ENCODE measurements at regions not wholly inside any gene's neighbourhood (a gene's known extent, or its start where the extent isn't known, plus 50 kb on each side); places are given as distances from the start of the nearest gene placed in this dataset.
A peak's percentile ranks its signal among the peaks of the same experiment; 100 is the strongest.
"Not testable (repeated sequence)": the region's sequence is repeated elsewhere in the genome, so short reads cannot be mapped to it uniquely, and the experiment has no call there.

DNA sequence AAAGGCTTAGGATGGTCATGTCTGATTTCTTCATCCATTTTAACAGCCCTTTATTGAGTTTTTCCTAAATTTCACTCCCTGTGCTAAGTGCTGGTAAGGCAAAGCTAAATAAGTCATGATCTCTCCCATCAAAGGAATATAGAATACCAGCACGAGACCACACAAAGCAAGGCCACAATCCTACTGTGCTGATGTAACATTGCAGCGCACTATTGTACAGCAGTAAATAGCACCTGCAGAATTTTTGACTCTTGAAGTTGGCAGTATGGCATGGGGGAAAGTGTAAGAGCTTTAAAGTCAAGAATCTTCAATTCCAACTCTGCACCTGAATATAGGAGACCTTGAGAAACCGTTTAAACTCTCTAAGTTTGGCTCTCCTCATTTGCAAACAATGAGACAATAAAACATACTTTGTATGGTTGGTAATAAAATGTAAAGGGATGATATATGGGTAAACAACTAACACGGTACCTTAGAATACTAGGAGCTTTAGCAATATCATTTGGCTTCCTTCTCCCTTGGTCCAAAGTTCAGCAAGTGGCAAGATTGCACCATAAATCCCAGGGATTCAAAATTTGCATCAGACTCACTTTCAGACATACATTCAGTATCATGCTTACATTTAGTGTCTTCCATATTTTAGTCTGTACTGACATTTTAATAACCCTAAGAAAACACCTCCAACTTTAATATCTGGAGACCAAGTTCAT, 132.9 kb upstream of the PRDX6 start:
- no peak overlapping the region for H3K27ac Mint-ChIP-seq
- no peaks in the 10 kb centered on the region for H3K27me3 Mint-ChIP-seq (ENCODE audit: low read depth, poor library complexity)
- TF ChIP-seq, protein P1, sequence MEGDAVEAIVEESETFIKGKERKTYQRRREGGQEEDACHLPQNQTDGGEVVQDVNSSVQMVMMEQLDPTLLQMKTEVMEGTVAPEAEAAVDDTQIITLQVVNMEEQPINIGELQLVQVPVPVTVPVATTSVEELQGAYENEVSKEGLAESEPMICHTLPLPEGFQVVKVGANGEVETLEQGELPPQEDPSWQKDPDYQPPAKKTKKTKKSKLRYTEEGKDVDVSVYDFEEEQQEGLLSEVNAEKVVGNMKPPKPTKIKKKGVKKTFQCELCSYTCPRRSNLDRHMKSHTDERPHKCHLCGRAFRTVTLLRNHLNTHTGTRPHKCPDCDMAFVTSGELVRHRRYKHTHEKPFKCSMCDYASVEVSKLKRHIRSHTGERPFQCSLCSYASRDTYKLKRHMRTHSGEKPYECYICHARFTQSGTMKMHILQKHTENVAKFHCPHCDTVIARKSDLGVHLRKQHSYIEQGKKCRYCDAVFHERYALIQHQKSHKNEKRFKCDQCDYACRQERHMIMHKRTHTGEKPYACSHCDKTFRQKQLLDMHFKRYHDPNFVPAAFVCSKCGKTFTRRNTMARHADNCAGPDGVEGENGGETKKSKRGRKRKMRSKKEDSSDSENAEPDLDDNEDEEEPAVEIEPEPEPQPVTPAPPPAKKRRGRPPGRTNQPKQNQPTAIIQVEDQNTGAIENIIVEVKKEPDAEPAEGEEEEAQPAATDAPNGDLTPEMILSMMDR (IDR thresholded peaks at IDR 0.05) = no peak
- H3K4me1 Mint-ChIP-seq = no peaks in the 10 kb centered on the region
- no peak for DNase-seq
- no peak overlapping the region for H3K4me3 Mint-ChIP-seq
- H3K36me3 Mint-ChIP-seq (ENCODE audit: low read depth) = no peaks in the 10 kb centered on the region
- no peaks in the 10 kb centered on the region for H3K9me3 Mint-ChIP-seq

DNA sequence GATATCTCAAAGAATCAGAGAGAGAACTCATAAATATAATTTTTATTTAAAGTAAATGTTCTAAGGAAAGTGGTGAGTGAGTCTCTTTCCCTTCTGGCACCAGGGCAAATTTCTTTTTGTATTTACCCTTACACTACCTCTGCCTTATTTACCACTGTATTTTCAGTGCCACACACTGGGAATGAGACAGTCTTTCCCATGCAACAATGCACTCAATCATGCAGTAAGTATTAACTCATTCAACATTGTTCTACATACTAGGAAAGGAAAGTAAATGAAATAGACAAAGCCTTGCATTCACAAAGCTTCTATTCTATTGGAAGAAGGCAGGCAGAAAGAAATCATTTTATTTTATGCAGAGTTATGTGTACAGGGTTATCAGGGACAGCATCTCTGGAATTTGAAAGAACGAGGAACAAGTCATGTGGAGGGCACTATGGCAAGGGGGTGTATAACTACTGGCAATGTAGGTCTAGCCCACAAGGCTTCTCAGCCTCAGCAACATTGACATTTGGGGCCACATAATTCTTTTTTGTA, 129.8 kb upstream of the PRDX6 start:
- H3K27me3 Mint-ChIP-seq (ENCODE audit: low read depth, poor library complexity) = no peaks in the 10 kb centered on the region
- no peak overlapping the region for H3K27ac Mint-ChIP-seq
- no peak for DNase-seq
- peaks cover 9% of the 10 kb centered on the region for H3K9me3 Mint-ChIP-seq
- peaks cover 3% of the 10 kb centered on the region for H3K36me3 Mint-ChIP-seq (ENCODE audit: low read depth)
- no peak overlapping the region for H3K4me3 Mint-ChIP-seq
- H3K4me1 Mint-ChIP-seq = no peaks in the 10 kb centered on the region
- TF ChIP-seq, protein P1 (IDR thresholded peaks at IDR 0.05) = no peak

DNA sequence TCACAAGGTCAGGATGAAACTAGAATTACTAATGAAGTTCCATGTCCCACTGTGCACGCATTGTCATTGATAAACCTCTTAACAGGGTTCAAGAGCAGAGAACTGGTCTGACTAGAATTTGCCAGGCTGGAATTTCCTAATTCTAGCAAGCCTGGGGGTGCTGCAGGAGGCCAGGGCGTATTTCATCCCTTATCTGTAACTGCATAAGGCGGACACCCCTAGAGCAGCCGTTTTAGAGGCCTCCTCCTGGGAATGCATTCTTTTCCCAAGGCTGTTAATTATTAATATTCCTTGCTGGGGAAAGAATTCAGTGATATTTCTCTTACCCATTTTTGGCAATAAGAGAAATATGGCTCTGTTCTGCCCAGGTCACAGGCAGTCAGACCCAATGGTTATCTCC, 124.5 kb upstream of the PRDX6 start:
- not testable (repeated sequence) for H3K4me3 Mint-ChIP-seq; H3K27ac Mint-ChIP-seq; H3K4me1 Mint-ChIP-seq; H3K27me3 Mint-ChIP-seq (ENCODE audit: low read depth, poor library complexity); H3K36me3 Mint-ChIP-seq (ENCODE audit: low read depth); DNase-seq
- peaks cover 32% of the 10 kb centered on the region for H3K9me3 Mint-ChIP-seq

DNA sequence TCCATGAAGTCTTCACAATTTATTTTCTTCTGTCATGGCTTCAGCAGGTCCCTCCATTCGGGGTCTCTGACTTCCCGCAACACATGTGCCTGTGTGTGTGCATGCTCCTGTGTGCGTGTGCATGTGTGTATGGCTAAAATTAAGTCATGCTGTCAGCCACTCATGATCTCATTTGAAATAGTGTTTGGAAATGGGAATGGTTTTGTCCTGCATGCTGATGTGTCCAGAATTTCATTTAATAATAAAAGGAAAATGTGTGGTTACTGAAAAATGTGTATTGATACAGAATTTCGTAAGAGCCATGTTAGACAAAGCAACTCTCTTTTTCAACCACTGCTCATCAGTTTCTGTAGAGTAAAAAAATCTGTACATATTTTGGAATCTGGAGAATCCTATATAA, 123.8 kb upstream of the PRDX6 start:
- Mint-ChIP-seq H3K36me3 (ENCODE audit: low read depth) (peaks cover 3% of the 10 kb centered on the region), H3K4me3 (no peak overlapping the region), H3K4me1 (no peaks in the 10 kb centered on the region), H3K9me3 (peaks cover 32% of the 10 kb centered on the region), H3K27me3 (ENCODE audit: low read depth, poor library complexity) (no peaks in the 10 kb centered on the region), H3K27ac (no peak overlapping the region)
- TF ChIP-seq, protein P1 (IDR thresholded peaks at IDR 0.05) = no peak
- no peak for DNase-seq

DNA sequence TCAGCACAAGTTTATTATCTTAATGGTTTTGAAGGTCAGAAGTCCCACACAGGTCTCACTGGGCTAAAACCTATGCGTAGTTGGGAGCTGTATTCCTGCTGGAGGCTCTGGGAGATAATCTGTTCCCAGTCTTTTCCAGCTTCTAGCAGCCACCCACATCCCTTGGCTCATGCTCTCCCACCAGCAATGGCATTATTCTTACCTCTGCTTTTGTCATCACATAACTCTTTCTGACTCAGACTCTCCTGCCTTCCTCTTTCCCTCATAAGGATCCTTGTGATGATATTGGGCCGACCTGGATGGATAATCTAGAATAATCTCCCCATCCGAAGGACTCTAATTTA, 122.2 kb upstream of the PRDX6 start:
- peak overlapping the region; percentile 9 for H3K27ac Mint-ChIP-seq
- peaks cover 32% of the 10 kb centered on the region for H3K9me3 Mint-ChIP-seq
- no peaks in the 10 kb centered on the region for H3K4me1 Mint-ChIP-seq
- H3K36me3 Mint-ChIP-seq (ENCODE audit: low read depth) = peaks cover 3% of the 10 kb centered on the region
- no peak for DNase-seq
- no peaks in the 10 kb centered on the region for H3K27me3 Mint-ChIP-seq (ENCODE audit: low read depth, poor library complexity)
- H3K4me3 Mint-ChIP-seq = no peak overlapping the region
- TF ChIP-seq, protein P1 (IDR thresholded peaks at IDR 0.05) = no peak

DNA sequence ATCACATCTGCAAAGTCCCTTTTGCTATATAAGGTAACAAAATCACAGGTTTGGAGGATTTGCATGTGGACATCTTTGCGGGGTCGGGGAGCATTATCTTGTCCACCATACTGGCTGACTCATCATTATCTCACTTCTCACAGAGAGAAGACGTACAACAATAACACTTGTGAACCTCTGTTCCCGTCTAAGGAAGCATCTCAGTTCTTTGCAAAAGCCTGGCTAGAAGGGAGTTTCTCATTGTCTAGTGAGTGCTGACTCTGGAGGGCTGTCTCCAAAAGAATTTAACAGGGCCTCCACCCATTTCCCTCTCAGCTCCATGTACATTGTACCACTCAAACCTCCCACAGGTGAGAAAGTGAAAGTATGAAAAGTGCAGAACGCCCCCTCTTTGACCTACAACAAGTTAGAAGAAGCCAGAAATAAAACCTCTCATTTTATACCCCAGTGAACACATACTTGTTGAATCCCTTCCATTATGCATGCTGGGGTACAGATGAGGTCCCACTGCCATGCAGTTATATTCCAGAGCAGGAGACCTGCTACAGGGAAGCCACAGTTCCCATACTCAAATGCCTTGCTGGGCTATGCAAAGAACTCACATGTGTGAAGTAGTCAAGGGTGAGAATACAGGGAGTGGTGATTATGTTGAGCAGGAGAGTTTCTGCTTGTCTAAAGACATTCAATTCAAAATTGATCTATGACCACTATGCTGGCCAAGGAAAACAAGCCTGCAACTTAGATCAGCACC, 121.7 kb upstream of the PRDX6 start:
- Mint-ChIP-seq H3K27me3 (ENCODE audit: low read depth, poor library complexity) (no peaks in the 10 kb centered on the region), H3K27ac (peak overlapping the region; percentile 9), H3K4me1 (no peaks in the 10 kb centered on the region), H3K9me3 (peaks cover 32% of the 10 kb centered on the region), H3K36me3 (ENCODE audit: low read depth) (peaks cover 3% of the 10 kb centered on the region), H3K4me3 (no peak overlapping the region)
- TF ChIP-seq, protein P1 (IDR thresholded peaks at IDR 0.05) = no peak
- no peak for DNase-seq

Measured in nephron progenitor cell (in vitro differentiated cells).